Neural cell (in vitro differentiated cells): ENCODE measurements at regions not wholly inside any gene's neighbourhood (a gene's known extent, or its start where the extent isn't known, plus 50 kb on each side); places are given as distances from the start of the nearest gene placed in this dataset.

Experiments used
- H2AFZ ChIP-seq: fragments of 200-600, 300-800 bp; sonication (generic), shearing (Covaris generic); 2 replicates; pipeline ENCODE4 v1.6.0; 2014; ENCODE audit warnings: low read depth, mild to moderate bottlenecking, antibody characterized with exemption, low read length, moderate library complexity
- H3F3A ChIP-seq: fragments of 200-600 bp; shearing (Covaris generic); 2 replicates; pipeline ENCODE4 v1.6.1; 2016; ENCODE audit warnings: mild to moderate bottlenecking, moderate library complexity, mixed read lengths, antibody characterized with exemption, low read length; ENCODE audit not compliant: insufficient read depth, poor library complexity, severe bottlenecking
- H3K27ac ChIP-seq: fragments of 200-600, 300-800 bp; sonication (generic), shearing (Covaris generic); 2 replicates; pipeline ENCODE4 v1.5.1; 2014; ENCODE audit warnings: mild to moderate bottlenecking, low read length, moderate library complexity
- H3K27me3 ChIP-seq: fragments of 300-800, 200-600 bp; sonication (generic), shearing (Covaris generic); 2 replicates; pipeline ENCODE4 v1.6.0; 2014; ENCODE audit warnings: mild to moderate bottlenecking, low read depth, low read length, moderate library complexity; ENCODE audit not compliant: insufficient read depth
- H3K36me3 ChIP-seq: fragments of 300-800, 200-600 bp; sonication (generic), shearing (Covaris generic); 2 replicates; pipeline ENCODE4 v1.5.1; 2014; ENCODE audit warnings: mild to moderate bottlenecking, antibody characterized with exemption, low read length, moderate library complexity; ENCODE audit not compliant: insufficient read depth
- H3K4me2 ChIP-seq: fragments of 300-800, 200-600 bp; sonication (generic), shearing (Covaris generic); 2 replicates; pipeline ENCODE4 v1.6.0; 2014; ENCODE audit warnings: mild to moderate bottlenecking, low read length
- H3K4me3 ChIP-seq: fragments of 300-800, 200-600 bp; sonication (generic), shearing (Covaris generic); 2 replicates; pipeline ENCODE4 v1.5.1; 2014; ENCODE audit warnings: mild to moderate bottlenecking, low read length, moderate library complexity
- H3K79me2 ChIP-seq: fragments of 200-600 bp; shearing (Covaris generic); replicated peaks from 2 replicates; pipeline ENCODE4 v1.6.0; 2014; ENCODE audit warnings: mild to moderate bottlenecking, low read length, moderate library complexity; ENCODE audit not compliant: insufficient read depth
- H3K9ac ChIP-seq: fragments of 300-800, 200-600 bp; sonication (generic), shearing (Covaris generic); 2 replicates; pipeline ENCODE4 v1.6.1; 2016; ENCODE audit warnings: mild to moderate bottlenecking, low read length, mixed read lengths
- H3K9me2 ChIP-seq: fragments of 200-600 bp; shearing (Covaris generic); 2 replicates; pipeline ENCODE4 v1.6.1; 2016; ENCODE audit warnings: mild to moderate bottlenecking, low read length, mixed read lengths; ENCODE audit not compliant: insufficient read depth
- H3K9me3 ChIP-seq: fragments of 200-600, 300-800 bp; sonication (generic), shearing (Covaris generic); 2 replicates; pipeline ENCODE4 v1.6.1; 2016; ENCODE audit warnings: mild to moderate bottlenecking, mixed run types, low read length, moderate library complexity, mixed read lengths
- H4K20me1 ChIP-seq: fragments of 200-600 bp; shearing (Covaris generic); 2 replicates; pipeline ENCODE4 v1.6.1; 2016; ENCODE audit warnings: mild to moderate bottlenecking, mixed run types; ENCODE audit not compliant: insufficient read depth
- EP300 ChIP-seq: fragments of 450-650 bp; conservative IDR thresholded peaks from 2 replicates; pipeline ENCODE4 v1.6.1; 2014; ENCODE audit warnings: antibody characterized with exemption, mild to moderate bottlenecking, moderate library complexity; ENCODE audit not compliant: poor library complexity, severe bottlenecking
- EZH2 ChIP-seq: fragments of 200-600, 300-800 bp; shearing (Covaris generic), sonication (generic); IDR thresholded peaks from 2 replicates; pipeline ENCODE4 v1.6.1; 2014; ENCODE audit warnings: antibody characterized with exemption, low read length, borderline replicate concordance, mild to moderate bottlenecking; ENCODE audit not compliant: insufficient read depth, poor library complexity, severe bottlenecking
- MXI1 ChIP-seq: fragments of 450-650 bp; conservative IDR thresholded peaks from 2 replicates; pipeline ENCODE4 v1.6.1; 2014; ENCODE audit warnings: antibody characterized with exemption, mild to moderate bottlenecking; ENCODE audit not compliant: poor library complexity, severe bottlenecking
- POLR2AphosphoS5 ChIP-seq: IDR thresholded peaks from 2 replicates; pipeline ENCODE4 v1.6.1; 2012
- RAD21 ChIP-seq: fragments of 450-650 bp; conservative IDR thresholded peaks from 2 replicates; pipeline ENCODE4 v1.6.1; 2014; ENCODE audit warnings: antibody characterized with exemption, mild to moderate bottlenecking, moderate library complexity
- TAF1 ChIP-seq: IDR thresholded peaks from 2 replicates; pipeline ENCODE4 v1.6.1; 2012; ENCODE audit warnings: low read depth
- TF ChIP-seq, protein P1 (sequence below): fragments of 450-650 bp; IDR thresholded peaks from 2 replicates; pipeline ENCODE4 v1.5.1; 2014; ENCODE audit warnings: antibody characterized with exemption, mild to moderate bottlenecking, moderate library complexity; ENCODE audit not compliant: poor library complexity, severe bottlenecking

DNA sequence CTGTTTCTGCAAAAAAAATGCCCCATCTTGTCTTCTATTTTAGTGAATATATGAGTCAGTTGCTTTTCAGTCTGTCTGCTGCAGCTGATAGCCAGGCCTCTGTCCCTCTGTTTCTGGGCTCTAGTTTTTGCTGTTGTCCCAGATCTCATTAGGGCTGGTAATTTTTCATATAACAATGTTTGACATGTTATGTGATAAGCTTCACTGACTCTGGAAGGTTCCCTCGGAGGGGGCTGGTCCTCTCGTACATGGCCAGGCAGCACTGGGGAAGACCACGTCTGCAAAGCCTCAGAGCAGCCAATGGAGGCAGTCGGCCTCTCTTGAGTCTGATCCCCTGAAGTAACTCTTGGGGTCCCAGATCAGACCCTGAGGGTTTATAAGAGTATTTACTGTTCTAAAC is 223.8 kb downstream of the THBS2 start:
- H3K4me3 ChIP-seq, result no peak overlapping the region
- H3K9me2 ChIP-seq, result no peaks in the 10 kb centered on the region
- H3K27me3 ChIP-seq, result no peaks in the 10 kb centered on the region
- no peaks in the 10 kb centered on the region for H3K79me2 ChIP-seq
- no peak overlapping the region for H3K27ac ChIP-seq
- H2AFZ ChIP-seq, result no peak overlapping the region
- no peaks in the 10 kb centered on the region for H3K9me3 ChIP-seq
- H3K4me2 ChIP-seq, result no peak overlapping the region
- no peaks in the 10 kb centered on the region for H4K20me1 ChIP-seq
- H3K36me3 ChIP-seq, result no peaks in the 10 kb centered on the region
- TF ChIP-seq POLR2AphosphoS5 (no peak), RAD21 (no peak), EP300 (no peak)
- TF ChIP-seq, protein P1, sequence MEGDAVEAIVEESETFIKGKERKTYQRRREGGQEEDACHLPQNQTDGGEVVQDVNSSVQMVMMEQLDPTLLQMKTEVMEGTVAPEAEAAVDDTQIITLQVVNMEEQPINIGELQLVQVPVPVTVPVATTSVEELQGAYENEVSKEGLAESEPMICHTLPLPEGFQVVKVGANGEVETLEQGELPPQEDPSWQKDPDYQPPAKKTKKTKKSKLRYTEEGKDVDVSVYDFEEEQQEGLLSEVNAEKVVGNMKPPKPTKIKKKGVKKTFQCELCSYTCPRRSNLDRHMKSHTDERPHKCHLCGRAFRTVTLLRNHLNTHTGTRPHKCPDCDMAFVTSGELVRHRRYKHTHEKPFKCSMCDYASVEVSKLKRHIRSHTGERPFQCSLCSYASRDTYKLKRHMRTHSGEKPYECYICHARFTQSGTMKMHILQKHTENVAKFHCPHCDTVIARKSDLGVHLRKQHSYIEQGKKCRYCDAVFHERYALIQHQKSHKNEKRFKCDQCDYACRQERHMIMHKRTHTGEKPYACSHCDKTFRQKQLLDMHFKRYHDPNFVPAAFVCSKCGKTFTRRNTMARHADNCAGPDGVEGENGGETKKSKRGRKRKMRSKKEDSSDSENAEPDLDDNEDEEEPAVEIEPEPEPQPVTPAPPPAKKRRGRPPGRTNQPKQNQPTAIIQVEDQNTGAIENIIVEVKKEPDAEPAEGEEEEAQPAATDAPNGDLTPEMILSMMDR, result no peak
- no peak overlapping the region for H3K9ac ChIP-seq
- H3F3A ChIP-seq, result no peaks in the 10 kb centered on the region

DNA sequence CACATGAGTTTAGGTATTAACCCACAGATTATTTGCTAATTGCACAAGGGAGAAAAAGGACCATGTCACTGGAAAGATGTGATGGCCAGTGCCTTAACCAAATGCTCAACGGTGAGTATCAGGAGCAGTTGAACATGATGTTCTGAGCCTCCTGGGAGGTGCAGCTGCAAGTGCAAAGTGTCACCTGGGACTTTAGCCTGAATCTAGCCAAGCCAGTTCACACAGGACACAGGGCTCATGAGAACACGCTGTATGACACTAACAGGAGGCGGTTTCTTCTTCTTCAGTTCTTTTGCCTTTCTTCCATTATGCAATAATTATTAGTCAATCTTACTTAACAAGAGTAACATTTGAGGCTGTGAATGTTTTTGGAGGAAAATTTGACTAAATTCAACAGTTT is 225.3 kb downstream of the THBS2 start:
- H3K9me2 ChIP-seq, result no peaks in the 10 kb centered on the region
- H3F3A ChIP-seq, result no peaks in the 10 kb centered on the region
- H3K27me3 ChIP-seq, result no peaks in the 10 kb centered on the region
- no peaks in the 10 kb centered on the region for H4K20me1 ChIP-seq
- H3K36me3 ChIP-seq, result no peaks in the 10 kb centered on the region
- no peaks in the 10 kb centered on the region for H3K9me3 ChIP-seq
- no peak overlapping the region for H3K4me2 ChIP-seq
- H3K4me3 ChIP-seq, result no peak overlapping the region
- H3K9ac ChIP-seq, result no peak overlapping the region
- no peaks in the 10 kb centered on the region for H3K79me2 ChIP-seq
- no peak overlapping the region for H3K27ac ChIP-seq
- no peak overlapping the region for H2AFZ ChIP-seq
- TF ChIP-seq TAF1 (no peak), MXI1 (no peak), EP300 (no peak)
- TF ChIP-seq, protein P1, result no peak

DNA sequence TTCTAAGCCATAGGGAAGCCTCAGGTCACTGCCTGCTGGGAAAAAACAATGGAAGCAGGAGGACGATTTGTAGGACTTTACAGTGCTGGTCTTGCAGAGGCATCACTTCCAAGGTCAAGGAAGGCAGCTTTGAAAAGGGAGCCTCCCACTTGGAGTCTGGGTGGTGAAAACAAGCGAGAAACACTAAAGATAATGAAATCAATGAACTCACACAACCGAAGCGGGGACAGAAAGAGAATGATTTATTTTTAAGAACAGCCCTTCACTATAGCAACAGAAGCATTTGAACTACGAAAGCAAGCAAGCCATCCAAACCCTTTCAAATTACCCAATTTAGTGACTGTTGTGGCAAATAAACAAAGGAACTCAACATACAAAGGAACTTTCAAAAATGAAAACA is 227.5 kb downstream of the THBS2 start:
- no peaks in the 10 kb centered on the region for H3F3A ChIP-seq
- H3K9me3 ChIP-seq, result no peaks in the 10 kb centered on the region
- H3K79me2 ChIP-seq, result no peaks in the 10 kb centered on the region
- no peak overlapping the region for H3K4me3 ChIP-seq
- H3K27ac ChIP-seq, result no peak overlapping the region
- TF ChIP-seq TAF1 (no peak), RAD21 (no peak), MXI1 (no peak), EZH2 (no peak), EP300 (no peak), POLR2AphosphoS5 (no peak)
- TF ChIP-seq, protein P1, result no peak
- H2AFZ ChIP-seq, result no peak overlapping the region
- no peaks in the 10 kb centered on the region for H3K27me3 ChIP-seq
- no peaks in the 10 kb centered on the region for H3K36me3 ChIP-seq
- no peaks in the 10 kb centered on the region for H3K9me2 ChIP-seq
- H4K20me1 ChIP-seq, result no peaks in the 10 kb centered on the region
- no peak overlapping the region for H3K4me2 ChIP-seq
- no peak overlapping the region for H3K9ac ChIP-seq
